A673 (cell line): ENCODE measurements at regions not wholly inside any gene's neighbourhood (a gene's known extent, or its start where the extent isn't known, plus 50 kb on each side); places are given as distances from the start of the nearest gene placed in this dataset.

ENCODE experiments used
- BruUV-seq: library from RNA; stranded (reverse); fragments of 400-500 nt; replicated peaks from 2 replicates; lab custom pipeline; 2021; lab: Mats Ljungman, UMichigan
- CTCF ChIA-PET: fragments of 300-600 bp; sonication (Branson Sonifier 250); formaldehyde crosslinking; loops from one replicate; lab custom pipeline; 2022; ENCODE audit warnings: antibody characterized with exemption; lab: Charles Lee
- POLR2A ChIA-PET: fragments of 300-600 bp; sonication (Branson Sonifier 250); formaldehyde crosslinking; loops from one replicate; lab custom pipeline; 2022; ENCODE audit warnings: antibody characterized with exemption; ENCODE audit not compliant: low non-redundant PET; lab: Charles Lee
- DNase-seq: peaks from one replicate; pipeline ENCODE4 v3.0.0-alpha.2; 2015; ENCODE audit warnings: low spot score
- H3K27ac ChIP-seq: fragments of 200-600 bp; sonication (generic); 2 replicates; pipeline ENCODE4 v1.5.1; 2016; ENCODE audit warnings: mixed run types, low read depth, mild to moderate bottlenecking, mixed read lengths, antibody characterized with exemption, low read length; ENCODE audit not compliant: poor library complexity, severe bottlenecking
- H3K27me3 ChIP-seq: fragments of 200-600 bp; sonication (generic); replicated peaks from 2 replicates; pipeline ENCODE4 v1.6.1; 2017; ENCODE audit warnings: mixed run types, low read depth, mild to moderate bottlenecking, mixed read lengths, antibody characterized with exemption, low read length; ENCODE audit not compliant: insufficient read depth, poor library complexity
- H3K36me3 ChIP-seq: fragments of 200-600 bp; sonication (generic); 2 replicates; pipeline ENCODE4 v1.6.1; 2016; ENCODE audit warnings: mixed run types, mild to moderate bottlenecking, mixed read lengths, antibody characterized with exemption, low read length; ENCODE audit not compliant: insufficient read depth, poor library complexity, severe bottlenecking
- H3K4me1 ChIP-seq: fragments of 200-600 bp; sonication (generic); 2 replicates; pipeline ENCODE4 v1.6.1; 2017; ENCODE audit warnings: mixed run types, mild to moderate bottlenecking, mixed read lengths, antibody characterized with exemption, low read length; ENCODE audit not compliant: insufficient read depth, poor library complexity, severe bottlenecking
- H3K4me3 ChIP-seq: fragments of 200-600 bp; sonication (generic); 2 replicates; pipeline ENCODE4 v1.5.1; 2016; ENCODE audit warnings: low read depth, mixed run types, mild to moderate bottlenecking, mixed read lengths, low read length; ENCODE audit not compliant: poor library complexity, severe bottlenecking
- H3K9me3 ChIP-seq: fragments of 200-600 bp; sonication (generic); 2 replicates; pipeline ENCODE4 v1.6.1; 2016; ENCODE audit warnings: mixed run types, low read depth, mild to moderate bottlenecking, mixed read lengths, antibody characterized with exemption, low read length; ENCODE audit not compliant: poor library complexity, severe bottlenecking
- EZH2 ChIP-seq: fragments of 200-600 bp; sonication (generic); IDR thresholded peaks from 2 replicates; pipeline ENCODE4 v1.6.1; 2017; ENCODE audit warnings: borderline replicate concordance, low read depth, mild to moderate bottlenecking, mixed read lengths, antibody characterized with exemption, low read length; ENCODE audit not compliant: poor library complexity, severe bottlenecking
- intact Hi-C: fragments of 100-400 bp; cut with micrococcal nuclease; formaldehyde crosslinking; loops from one replicate; pipeline ENCODE4 v1.10.0; 2022; ENCODE audit not compliant: unreplicated experiment
- TF ChIP-seq, protein P1 (sequence below): fragments of 300-800, 200-600 bp; sonication (generic); conservative IDR thresholded peaks from 2 replicates; pipeline ENCODE4 v1.5.1; 2017; ENCODE audit warnings: low read depth, mild to moderate bottlenecking, antibody characterized with exemption, low read length, moderate library complexity, mixed read lengths

- H3K4me3 ChIP-seq, result no peak overlapping the region
- H3K36me3 ChIP-seq, result no peaks in the 10 kb centered on the region
- ChIA-PET POLR2A (no interaction called here), CTCF (no interaction called here)
- DNase-seq, result no peak
- intact Hi-C loops, result no loop called here
- H3K27ac ChIP-seq, result no peak overlapping the region
- H3K4me1 ChIP-seq, result peaks cover 7% of the 10 kb centered on the region
- TF ChIP-seq, protein P1, sequence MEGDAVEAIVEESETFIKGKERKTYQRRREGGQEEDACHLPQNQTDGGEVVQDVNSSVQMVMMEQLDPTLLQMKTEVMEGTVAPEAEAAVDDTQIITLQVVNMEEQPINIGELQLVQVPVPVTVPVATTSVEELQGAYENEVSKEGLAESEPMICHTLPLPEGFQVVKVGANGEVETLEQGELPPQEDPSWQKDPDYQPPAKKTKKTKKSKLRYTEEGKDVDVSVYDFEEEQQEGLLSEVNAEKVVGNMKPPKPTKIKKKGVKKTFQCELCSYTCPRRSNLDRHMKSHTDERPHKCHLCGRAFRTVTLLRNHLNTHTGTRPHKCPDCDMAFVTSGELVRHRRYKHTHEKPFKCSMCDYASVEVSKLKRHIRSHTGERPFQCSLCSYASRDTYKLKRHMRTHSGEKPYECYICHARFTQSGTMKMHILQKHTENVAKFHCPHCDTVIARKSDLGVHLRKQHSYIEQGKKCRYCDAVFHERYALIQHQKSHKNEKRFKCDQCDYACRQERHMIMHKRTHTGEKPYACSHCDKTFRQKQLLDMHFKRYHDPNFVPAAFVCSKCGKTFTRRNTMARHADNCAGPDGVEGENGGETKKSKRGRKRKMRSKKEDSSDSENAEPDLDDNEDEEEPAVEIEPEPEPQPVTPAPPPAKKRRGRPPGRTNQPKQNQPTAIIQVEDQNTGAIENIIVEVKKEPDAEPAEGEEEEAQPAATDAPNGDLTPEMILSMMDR, result no peak
- TF ChIP-seq EZH2, result no peak
- BruUV-seq, result no TSS peak
- no peaks in the 10 kb centered on the region for H3K9me3 ChIP-seq
- no peaks in the 10 kb centered on the region for H3K27me3 ChIP-seq
These were observed 51.1 kb upstream of the PPP1R3C start for GRCh38 chr10:91683975-91684374.

DNA sequence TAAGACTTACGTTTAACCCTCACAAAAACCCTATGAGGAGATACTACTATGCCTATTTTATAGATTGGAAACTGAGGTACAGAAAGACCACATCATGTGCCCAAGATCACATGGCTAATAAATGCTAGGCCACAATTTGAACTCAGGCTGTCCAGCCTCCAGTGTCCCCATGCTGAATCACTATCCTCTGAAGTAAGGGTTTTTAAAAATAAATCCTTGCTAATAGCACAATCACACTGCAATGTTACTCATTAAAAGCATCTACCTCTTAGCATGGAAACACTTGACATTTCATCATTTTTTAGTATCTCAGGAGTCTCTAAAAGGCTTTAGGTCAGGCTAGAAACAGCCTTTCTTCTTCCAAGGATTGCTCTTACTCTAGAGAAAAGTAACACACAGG, 50.0 kb upstream of the PPP1R3C start:
- intact Hi-C loops, result no loop called here
- Histone ChIP-seq H3K36me3 (no peaks in the 10 kb centered on the region), H3K27ac (no peak overlapping the region), H3K27me3 (no peaks in the 10 kb centered on the region), H3K4me1 (peaks cover 7% of the 10 kb centered on the region), H3K4me3 (no peak overlapping the region), H3K9me3 (no peaks in the 10 kb centered on the region)
- ChIA-PET CTCF (interaction anchor here (0.7 kb wide), 1 partner anchor 189 kb away, joined by 4 read pairs; no protein-coding TSS in a partner anchor), POLR2A (no interaction called here)
- DNase-seq, result no peak
- no peak for TF ChIP-seq EZH2
- TF ChIP-seq, protein P1, result no peak
- no TSS peak for BruUV-seq
